ENCODE measurements at regions not wholly inside any gene's neighbourhood (a gene's known extent, or its start where the extent isn't known, plus 50 kb on each side); places are given as distances from the start of the nearest gene placed in this dataset.

DNA sequence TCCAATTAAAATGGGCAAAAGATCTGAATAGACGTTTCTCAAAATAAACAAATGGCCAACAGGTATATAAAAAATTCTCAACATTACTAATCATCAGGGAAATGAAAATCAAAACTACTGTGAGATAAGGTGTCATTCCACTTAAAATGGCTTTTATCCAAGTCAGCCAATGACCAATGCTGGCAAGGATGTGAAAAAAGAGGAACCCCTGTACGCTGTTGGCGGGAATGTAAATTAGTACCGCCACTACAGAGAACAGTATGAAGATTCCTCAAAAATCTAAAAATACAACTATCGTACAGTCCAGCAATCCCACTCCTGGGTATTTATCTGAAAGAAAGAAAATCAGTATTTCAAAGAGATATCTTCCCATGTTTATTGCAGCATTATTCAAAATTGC is 176.9 kb upstream of the STT3B start:
- TF ChIP-seq, protein P1, sequence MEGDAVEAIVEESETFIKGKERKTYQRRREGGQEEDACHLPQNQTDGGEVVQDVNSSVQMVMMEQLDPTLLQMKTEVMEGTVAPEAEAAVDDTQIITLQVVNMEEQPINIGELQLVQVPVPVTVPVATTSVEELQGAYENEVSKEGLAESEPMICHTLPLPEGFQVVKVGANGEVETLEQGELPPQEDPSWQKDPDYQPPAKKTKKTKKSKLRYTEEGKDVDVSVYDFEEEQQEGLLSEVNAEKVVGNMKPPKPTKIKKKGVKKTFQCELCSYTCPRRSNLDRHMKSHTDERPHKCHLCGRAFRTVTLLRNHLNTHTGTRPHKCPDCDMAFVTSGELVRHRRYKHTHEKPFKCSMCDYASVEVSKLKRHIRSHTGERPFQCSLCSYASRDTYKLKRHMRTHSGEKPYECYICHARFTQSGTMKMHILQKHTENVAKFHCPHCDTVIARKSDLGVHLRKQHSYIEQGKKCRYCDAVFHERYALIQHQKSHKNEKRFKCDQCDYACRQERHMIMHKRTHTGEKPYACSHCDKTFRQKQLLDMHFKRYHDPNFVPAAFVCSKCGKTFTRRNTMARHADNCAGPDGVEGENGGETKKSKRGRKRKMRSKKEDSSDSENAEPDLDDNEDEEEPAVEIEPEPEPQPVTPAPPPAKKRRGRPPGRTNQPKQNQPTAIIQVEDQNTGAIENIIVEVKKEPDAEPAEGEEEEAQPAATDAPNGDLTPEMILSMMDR (optimal IDR thresholded peaks at IDR 0.05 in 1 of 3, IDR thresholded peaks at IDR 0.05 in 1 of 3, conservative IDR thresholded peaks at IDR 0.05 in 1 of 3; ENCODE audit: extremely low read depth in 1 of 3, insufficient read depth in 2 of 3, low read length in 3 of 3): no peak
- TF ChIP-seq EZH2 (IDR thresholded peaks at IDR 0.05; ENCODE audit: low read length): no peak

Data from keratinocyte (primary cell).